GM12873 (cell line): ENCODE measurements at regions not wholly inside any gene's neighbourhood (a gene's known extent, or its start where the extent isn't known, plus 50 kb on each side); places are given as distances from the start of the nearest gene placed in this dataset.

ENCODE experiments used
- TF ChIP-seq, protein P1 (sequence below): IDR thresholded peaks from 2 replicates; pipeline ENCODE4 v1.5.1; 2012; ENCODE audit warnings: low read depth, mild to moderate bottlenecking, moderate library complexity, low read length, control low read depth; ENCODE audit not compliant: insufficient read depth; ENCODE audit errors: missing control alignments

- TF ChIP-seq, protein P1, sequence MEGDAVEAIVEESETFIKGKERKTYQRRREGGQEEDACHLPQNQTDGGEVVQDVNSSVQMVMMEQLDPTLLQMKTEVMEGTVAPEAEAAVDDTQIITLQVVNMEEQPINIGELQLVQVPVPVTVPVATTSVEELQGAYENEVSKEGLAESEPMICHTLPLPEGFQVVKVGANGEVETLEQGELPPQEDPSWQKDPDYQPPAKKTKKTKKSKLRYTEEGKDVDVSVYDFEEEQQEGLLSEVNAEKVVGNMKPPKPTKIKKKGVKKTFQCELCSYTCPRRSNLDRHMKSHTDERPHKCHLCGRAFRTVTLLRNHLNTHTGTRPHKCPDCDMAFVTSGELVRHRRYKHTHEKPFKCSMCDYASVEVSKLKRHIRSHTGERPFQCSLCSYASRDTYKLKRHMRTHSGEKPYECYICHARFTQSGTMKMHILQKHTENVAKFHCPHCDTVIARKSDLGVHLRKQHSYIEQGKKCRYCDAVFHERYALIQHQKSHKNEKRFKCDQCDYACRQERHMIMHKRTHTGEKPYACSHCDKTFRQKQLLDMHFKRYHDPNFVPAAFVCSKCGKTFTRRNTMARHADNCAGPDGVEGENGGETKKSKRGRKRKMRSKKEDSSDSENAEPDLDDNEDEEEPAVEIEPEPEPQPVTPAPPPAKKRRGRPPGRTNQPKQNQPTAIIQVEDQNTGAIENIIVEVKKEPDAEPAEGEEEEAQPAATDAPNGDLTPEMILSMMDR = no peak
These were observed 52.5 kb upstream of the FBXO28 start for GRCh38 chr1:224061436-224061835.

- TF ChIP-seq, protein P1 = no peak
These were observed 53.9 kb upstream of the FBXO28 start for GRCh38 chr1:224059897-224060427.

- TF ChIP-seq, protein P1 = no peak
These were observed 55.6 kb upstream of the FBXO28 start for GRCh38 chr1:224058303-224058702.

DNA sequence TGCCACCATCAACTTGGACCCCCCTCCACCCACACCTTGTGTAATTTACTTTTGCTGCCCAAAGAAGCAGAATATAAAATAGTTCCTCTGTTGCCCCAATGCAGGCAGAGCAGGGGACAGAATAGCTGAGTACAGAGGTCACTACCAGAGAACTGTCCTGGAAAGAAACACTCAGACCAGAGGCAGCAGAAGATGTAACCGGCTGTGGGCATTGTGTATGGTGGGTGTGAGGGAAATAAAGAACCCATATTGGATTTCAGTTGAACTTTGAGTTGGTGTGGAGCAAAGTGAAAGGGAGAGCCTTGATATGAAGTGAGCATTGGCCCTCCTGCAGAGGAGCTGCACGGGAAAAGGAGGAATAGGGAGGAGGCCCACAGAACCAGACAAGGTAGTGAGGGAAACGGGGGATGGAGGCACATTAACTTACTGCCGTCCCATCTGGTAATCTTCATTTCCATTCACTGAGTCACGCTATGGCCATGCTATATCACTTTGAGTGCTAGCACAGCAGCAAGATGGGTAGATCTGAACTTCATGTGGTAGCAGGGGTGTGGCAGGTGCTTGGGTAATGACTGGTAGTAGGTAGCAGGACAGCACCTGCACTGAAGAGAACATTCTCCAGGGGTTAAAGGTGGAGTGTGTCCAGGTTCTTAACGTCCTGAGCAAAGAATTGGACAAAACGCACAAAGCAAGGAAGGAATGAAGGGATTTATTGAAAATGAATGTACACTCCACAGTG lies 56.3 kb upstream of the FBXO28 start:
- TF ChIP-seq, protein P1 = no peak

DNA sequence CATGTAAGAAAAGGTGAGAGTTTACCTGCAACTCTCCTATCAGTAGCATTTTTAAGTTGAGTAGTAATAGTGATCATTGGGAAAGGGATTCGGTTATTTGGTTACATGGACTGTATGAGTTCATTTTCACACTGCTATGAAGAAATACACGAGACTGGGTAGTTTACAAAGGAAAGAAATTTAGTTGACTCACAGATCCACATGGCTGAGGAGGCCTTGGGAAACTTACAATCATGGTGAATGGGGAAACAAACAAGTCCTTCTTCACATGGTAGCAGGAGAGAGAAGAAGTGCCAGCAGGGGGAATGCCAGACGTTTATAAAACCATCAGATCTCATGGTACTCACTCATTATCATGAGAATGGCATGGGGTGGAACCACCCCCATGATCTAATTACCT lies 59.3 kb upstream of the FBXO28 start:
- TF ChIP-seq, protein P1 = no peak

- TF ChIP-seq, protein P1 = no peak
These were observed 59.9 kb upstream of the FBXO28 start for GRCh38 chr1:224054012-224054411.

DNA sequence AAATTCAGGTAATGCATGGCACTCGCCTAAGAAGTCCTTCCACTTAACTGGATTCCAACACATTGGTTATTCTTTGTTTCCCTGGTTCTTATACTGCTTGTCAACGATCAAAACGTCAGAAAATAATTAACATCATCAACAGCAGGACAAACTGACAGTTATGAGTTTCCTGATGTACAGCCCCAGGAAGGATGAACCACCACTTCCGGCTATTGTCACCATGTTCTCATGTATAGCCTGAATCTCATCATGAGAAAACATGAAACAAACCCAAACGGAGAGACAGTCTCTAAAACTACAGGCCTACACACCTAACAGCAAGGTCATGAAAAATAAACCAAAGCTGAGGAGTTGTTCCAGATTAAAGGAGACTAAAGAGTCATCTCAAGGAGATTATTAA lies 60.5 kb upstream of the FBXO28 start:
- TF ChIP-seq, protein P1 = no peak
